HG02852 (cell line): ENCODE measurements at regions not wholly inside any gene's neighbourhood (a gene's known extent, or its start where the extent isn't known, plus 50 kb on each side); places are given as distances from the start of the nearest gene placed in this dataset.

Experiments
- ATAC-seq: cut with Tn5 transposase; IDR thresholded peaks from one replicate; pipeline ENCODE4 v1.9.1; 2021; ENCODE audit warnings: mild to moderate bottlenecking, moderate library complexity; ENCODE audit not compliant: unreplicated experiment

- ATAC-seq, result no peak
Observed at GRCh38 chr15:69624155-69624520, 171.5 kb downstream of the RPLP1 start.

- ATAC-seq, result no peak
Observed at GRCh38 chr15:69624816-69625215, 172.2 kb downstream of the RPLP1 start.

GRCh38 chr15:69625328-69625727 is 172.7 kb downstream of the RPLP1 start:
- ATAC-seq, result no peak

- no peak for ATAC-seq
Observed at GRCh38 chr15:69626095-69627066, 173.8 kb downstream of the RPLP1 start.

GRCh38 chr15:69627548-69628158 is 175.0 kb downstream of the RPLP1 start:
- no peak for ATAC-seq

- ATAC-seq, result no peak
Observed at GRCh38 chr15:69628256-69629093, 175.9 kb downstream of the RPLP1 start.

- ATAC-seq, result no peak
Observed at GRCh38 chr15:69629631-69630161, 177.1 kb downstream of the RPLP1 start.

- ATAC-seq, result no peak
Observed at GRCh38 chr15:69631005-69631404, 178.4 kb downstream of the RPLP1 start.

GRCh38 chr15:69631978-69632377 is 179.4 kb downstream of the RPLP1 start:
- ATAC-seq, result no peak

GRCh38 chr15:69634860-69635259 is 182.2 kb downstream of the RPLP1 start:
- ATAC-seq, result no peak

- no peak for ATAC-seq
Observed at GRCh38 chr15:69636169-69636915, 183.7 kb downstream of the RPLP1 start.

- ATAC-seq, result no peak
Observed at GRCh38 chr15:69637818-69638217, 185.2 kb downstream of the RPLP1 start.

- no peak for ATAC-seq
Observed at GRCh38 chr15:69643476-69643875, 190.9 kb downstream of the RPLP1 start.

- no peak for ATAC-seq
Observed at GRCh38 chr15:69643971-69644370, 191.4 kb downstream of the RPLP1 start.

- no peak for ATAC-seq
Observed at GRCh38 chr15:69644876-69645275, 192.3 kb downstream of the RPLP1 start.

- ATAC-seq, result no peak
Observed at GRCh38 chr15:69647142-69647513, 194.5 kb downstream of the RPLP1 start.

- ATAC-seq, result no peak
Observed at GRCh38 chr15:69648212-69648611, 195.6 kb downstream of the RPLP1 start.

GRCh38 chr15:69648775-69649735 is 196.4 kb downstream of the RPLP1 start:
- ATAC-seq, result no peak

- ATAC-seq, result no peak
Observed at GRCh38 chr15:69652293-69652692, 199.7 kb downstream of the RPLP1 start.
